Prostate gland (tissue), 2 donors: ENCODE measurements at regions not wholly inside any gene's neighbourhood (a gene's known extent, or its start where the extent isn't known, plus 50 kb on each side); places are given as distances from the start of the nearest gene placed in this dataset.
"Not testable (repeated sequence)": the region's sequence is repeated elsewhere in the genome, so short reads cannot be mapped to it uniquely, and the experiment has no call there.

Experiments
- DNase-seq: peaks from one replicate; pipeline ENCODE4 v3.0.0-alpha.2; 2019; ENCODE audit warnings: low spot score
- H3K27ac ChIP-seq, 2 donors: fragments of 200-600 bp; sonication (generic); 2 replicates each; pipeline ENCODE4 v1.5.1; 2017 to 2019
- H3K27me3 ChIP-seq: fragments of 200-600 bp; sonication (generic); replicated peaks from 2 replicates; pipeline ENCODE4 v1.5.1; 2019; ENCODE audit not compliant: insufficient read depth
- H3K36me3 ChIP-seq, 2 donors: fragments of 200-600 bp; sonication (generic); 1 replicate in 1 of 2; 2 replicates in 1 of 2; pipeline versions ENCODE4 v1.5.1 to v1.8.1; 2017 to 2019
- H3K4me1 ChIP-seq: fragments of 200-600 bp; sonication (generic); replicated peaks from 2 replicates; pipeline ENCODE4 v1.5.1; 2019
- H3K4me3 ChIP-seq, 2 donors: fragments of 200-600 bp; sonication (generic); 2 replicates each; pipeline ENCODE4 v1.5.1; 2017 to 2019
- H3K9me3 ChIP-seq: fragments of 200-600 bp; sonication (generic); 2 replicates; pipeline ENCODE4 v1.5.1; 2017
- CTCF ChIP-seq, 4 experiments: fragments of 200-600 bp in 2 of 4; fragments of 450-650 bp in 2 of 4; sonication (generic) in 2 of 4; IDR thresholded peaks; 1 replicate in 3 of 4; 2 replicates in 1 of 4; pipeline ENCODE4 v1.5.1; 2016 to 2019; ENCODE audit warnings: antibody characterized with exemption in 4 of 4, mild to moderate bottlenecking in 2 of 4, moderate library complexity in 2 of 4
- POLR2A ChIP-seq: fragments of 450-650 bp; IDR thresholded peaks from one replicate; pipeline ENCODE4 v1.6.1; 2016; ENCODE audit warnings: antibody characterized with exemption, mild to moderate bottlenecking
- POLR2AphosphoS5 ChIP-seq: sonication (generic); formaldehyde crosslinking; IDR thresholded peaks from one replicate; pipeline ENCODE4 v1.6.1; 2017; ENCODE audit warnings: antibody characterized with exemption
- WGBS: methylation state at CpG from one replicate; pipeline ENCODE4 v1.1.5; 2018; 5-methylcytosine and 5-hydroxymethylcytosine counted together
- intact Hi-C: fragments of 100-400 bp; cut with DNase I; formaldehyde crosslinking; loops from one replicate; pipeline ENCODE4 v1.14.2; 2022

DNA sequence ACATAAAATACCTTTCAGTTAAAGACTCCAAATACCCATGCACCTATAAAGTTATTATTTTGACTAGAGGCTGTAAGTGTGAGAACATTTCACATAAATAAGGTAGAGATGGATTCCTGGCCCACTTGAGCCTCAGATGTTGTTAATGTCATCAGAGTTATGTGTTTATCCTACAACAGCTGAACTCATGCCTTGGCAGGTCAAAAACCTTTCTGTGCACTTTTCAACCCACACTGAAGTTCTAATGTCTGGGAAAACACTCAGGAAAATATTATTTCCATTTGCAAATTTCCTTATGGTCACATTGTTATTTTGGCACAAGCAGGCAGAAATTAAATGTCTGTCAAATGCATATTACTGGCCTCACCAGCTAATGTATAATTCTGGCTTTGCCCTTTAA, 209.2 kb downstream of the LNPK start:
- H3K4me3 ChIP-seq, result no peak overlapping the region
- no peak for DNase-seq
- H3K4me1 ChIP-seq, result no peaks in the 10 kb centered on the region
- no peaks in the 10 kb centered on the region for H3K36me3 ChIP-seq
- H3K27me3 ChIP-seq, result no peaks in the 10 kb centered on the region
- no peak for TF ChIP-seq POLR2A
- TF ChIP-seq POLR2AphosphoS5, result no peak
- no peak for TF ChIP-seq CTCF (IDR thresholded peaks at IDR 0.05)
- intact Hi-C loops, result no loop called here
- no peaks in the 10 kb centered on the region for H3K9me3 ChIP-seq
- H3K27ac ChIP-seq, result no peak overlapping the region

DNA sequence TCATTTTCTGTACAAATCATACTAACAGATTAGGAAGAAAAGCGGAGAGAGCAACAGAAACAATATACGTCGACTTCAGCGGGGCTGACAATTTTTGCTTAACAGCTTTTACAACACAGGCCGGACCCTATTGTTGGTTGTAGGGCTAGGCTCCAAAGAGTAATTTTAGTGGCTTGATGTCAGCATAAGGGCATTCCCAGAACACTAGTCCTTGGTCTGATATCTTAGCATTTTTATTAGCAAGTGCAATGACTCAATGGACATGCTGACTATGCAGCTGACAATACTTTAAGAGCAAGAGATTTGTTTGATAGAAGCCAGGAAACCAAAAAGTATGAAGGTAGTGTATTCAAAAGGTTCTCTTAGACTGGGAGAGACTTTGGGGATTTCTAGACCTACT, 209.9 kb downstream of the LNPK start:
- no peak for DNase-seq

GRCh38 chr2:175786471-175787124, 215.5 kb downstream of the LNPK start:
- no peak for TF ChIP-seq POLR2A
- no peak for TF ChIP-seq CTCF (IDR thresholded peaks at IDR 0.05)
- TF ChIP-seq POLR2AphosphoS5, result no peak
- Histone ChIP-seq H3K4me3 (no peak overlapping the region), H3K27ac (no peak overlapping the region), H3K36me3 (no peaks in the 10 kb centered on the region), H3K27me3 (no peaks in the 10 kb centered on the region), H3K4me1 (no peaks in the 10 kb centered on the region), H3K9me3 (no peaks in the 10 kb centered on the region)
- intact Hi-C loops, result no loop called here
- DNase-seq, result no peak
- 52% methylated on average over 3 of the region's 3 CpGs for WGBS

More for the DNA sequence above, 209.9 kb downstream of the LNPK start:
- Histone ChIP-seq H3K4me1 (no peaks in the 10 kb centered on the region), H3K9me3 (no peaks in the 10 kb centered on the region), H3K4me3 (no peak overlapping the region), H3K36me3 (no peaks in the 10 kb centered on the region), H3K27me3 (no peaks in the 10 kb centered on the region), H3K27ac (no peak overlapping the region)
- intact Hi-C loops, result no loop called here
- WGBS, result 66% methylated on average over 5 of the region's 5 CpGs
- TF ChIP-seq CTCF (IDR thresholded peaks at IDR 0.05), result no peak

DNA sequence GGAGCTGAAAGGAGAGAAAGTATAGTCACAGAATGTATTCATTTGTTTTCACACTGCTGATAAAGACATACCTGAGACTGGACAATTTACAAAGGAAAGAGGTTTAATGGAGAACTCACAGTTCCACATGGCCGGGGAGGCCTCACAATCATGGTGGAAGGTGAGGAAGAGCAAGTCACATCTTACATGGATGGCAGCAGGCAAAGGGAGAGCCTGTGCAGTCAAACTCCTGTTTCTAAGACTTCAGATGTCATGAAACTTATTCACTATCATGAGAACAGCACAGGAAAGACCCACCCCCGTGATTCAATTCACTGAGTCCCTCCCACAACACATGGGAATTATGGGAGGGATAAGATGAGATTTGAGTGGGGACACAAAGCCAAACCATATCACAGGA, 224.7 kb downstream of the LNPK start:
- H3K36me3 ChIP-seq, H3K27me3 ChIP-seq, DNase-seq, H3K4me1 ChIP-seq, intact Hi-C loops, H3K9me3 ChIP-seq, H3K4me3 ChIP-seq, H3K27ac ChIP-seq: not testable (repeated sequence)
- WGBS, result 96% methylated on average over 2 of the region's 2 CpGs

DNA sequence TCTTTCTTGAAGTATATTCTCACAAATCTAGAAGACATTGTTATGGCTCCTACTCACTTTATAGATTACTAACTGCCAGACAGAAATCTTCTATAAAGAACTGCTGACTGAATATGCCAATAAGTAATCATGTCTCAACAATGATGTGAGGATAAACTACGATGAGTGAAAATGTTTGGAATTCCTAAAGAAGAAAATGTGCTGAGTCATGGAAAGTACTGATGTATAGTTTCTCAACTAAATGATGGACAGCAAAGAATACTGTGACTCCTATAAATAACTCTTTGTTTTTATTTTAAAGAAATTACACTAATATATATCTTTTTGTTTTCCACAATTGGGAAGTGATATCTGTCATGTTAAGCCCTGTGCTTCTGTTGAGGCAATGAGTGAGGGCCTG, 232.9 kb downstream of the LNPK start:
- Histone ChIP-seq H3K27ac (no peak overlapping the region), H3K4me3 (no peak overlapping the region), H3K9me3 (no peaks in the 10 kb centered on the region), H3K36me3 (no peaks in the 10 kb centered on the region), H3K27me3 (no peaks in the 10 kb centered on the region), H3K4me1 (no peaks in the 10 kb centered on the region)
- intact Hi-C loops, result no loop called here
- 45% methylated on average over 1 of the region's 1 CpG for WGBS
- no peak for DNase-seq
- TF ChIP-seq POLR2AphosphoS5 (no peak), CTCF (IDR thresholded peaks at IDR 0.05) (no peak), POLR2A (no peak)
